Neuronal stem cell (in vitro differentiated cells): ENCODE measurements at regions not wholly inside any gene's neighbourhood (a gene's known extent, or its start where the extent isn't known, plus 50 kb on each side); places are given as distances from the start of the nearest gene placed in this dataset.

Experiments
- DNase-seq: peaks from one replicate; pipeline ENCODE4 v3.0.0-alpha.2; 2013; ENCODE audit warnings: low spot score
- H2AFZ ChIP-seq: one replicate; pipeline ENCODE4 v1.6.1; 2013; ENCODE audit warnings: mild to moderate bottlenecking, low read length, inconsistent platforms
- H2AK5ac ChIP-seq: 2 replicates; pipeline ENCODE4 v1.6.1; 2013; ENCODE audit warnings: low read depth, mild to moderate bottlenecking, inconsistent platforms, low read length, moderate library complexity, mixed read lengths
- H2BK120ac ChIP-seq: 2 replicates; pipeline ENCODE4 v1.6.1; 2013; ENCODE audit warnings: low read depth, mild to moderate bottlenecking, inconsistent platforms, low read length, moderate library complexity, mixed read lengths
- H2BK12ac ChIP-seq: one replicate; pipeline ENCODE4 v1.6.1; 2013; ENCODE audit warnings: low read length, inconsistent platforms
- H2BK15ac ChIP-seq: 2 replicates; pipeline ENCODE4 v1.6.1; 2013; ENCODE audit warnings: mild to moderate bottlenecking, low read length, inconsistent platforms, mixed read lengths
- H2BK5ac ChIP-seq: one replicate; pipeline ENCODE4 v1.6.1; 2013; ENCODE audit warnings: inconsistent platforms, mild to moderate bottlenecking, low read length, moderate library complexity
- H3K14ac ChIP-seq: one replicate; pipeline ENCODE4 v1.6.1; 2013; ENCODE audit warnings: low read length, inconsistent platforms
- H3K18ac ChIP-seq: 2 replicates; pipeline ENCODE4 v1.6.1; 2013; ENCODE audit warnings: low read length, inconsistent platforms
- H3K23ac ChIP-seq: 2 replicates; pipeline ENCODE4 v1.6.1; 2013; ENCODE audit warnings: low read depth, mild to moderate bottlenecking, mixed read lengths, low read length, inconsistent platforms; ENCODE audit not compliant: poor library complexity
- H3K27ac ChIP-seq: replicated peaks from 3 replicates; pipeline ENCODE4 v1.5.1; 2013; ENCODE audit warnings: low read length, inconsistent platforms
- H3K27me3 ChIP-seq, 3 experiments: 2 replicates each; pipeline ENCODE4 v1.6.1; 2013; ENCODE audit warnings: low read length in 3 of 3, mild to moderate bottlenecking in 2 of 3, inconsistent platforms in 1 of 3, low read depth in 1 of 3, mixed read lengths in 1 of 3, moderate library complexity in 1 of 3; ENCODE audit not compliant: control insufficient read depth in 3 of 3, insufficient read depth in 3 of 3
- H3K36me3 ChIP-seq, 2 donors: replicated peaks in 1 of 2; 2 replicates each; pipeline ENCODE4 v1.6.1; 2013; ENCODE audit warnings: low read length in 2 of 2; ENCODE audit not compliant: control insufficient read depth in 2 of 2, insufficient read depth in 2 of 2
- H3K4ac ChIP-seq: 2 replicates; pipeline ENCODE4 v1.6.1; 2013; ENCODE audit warnings: inconsistent platforms, mild to moderate bottlenecking, low read length, moderate library complexity
- H3K4me1 ChIP-seq, 2 donors: 1 replicate in 1 of 2; 2 replicates in 1 of 2; pipeline ENCODE4 v1.6.1; 2013; ENCODE audit warnings: low read length in 2 of 2, low read depth in 1 of 2; ENCODE audit not compliant: control insufficient read depth in 2 of 2, insufficient read depth in 1 of 2
- H3K4me2 ChIP-seq: one replicate; pipeline ENCODE4 v1.6.1; 2013; ENCODE audit warnings: mild to moderate bottlenecking, low read length, inconsistent platforms; ENCODE audit not compliant: insufficient read depth, poor library complexity, severe bottlenecking
- H3K4me3 ChIP-seq, 2 donors: 2 replicates each; pipeline ENCODE4 v1.5.1; 2013; ENCODE audit warnings: low read length in 2 of 2, mild to moderate bottlenecking in 2 of 2, inconsistent platforms in 1 of 2, moderate library complexity in 1 of 2
- H3K79me1 ChIP-seq: one replicate; pipeline ENCODE4 v1.6.1; 2013; ENCODE audit warnings: low read depth, mild to moderate bottlenecking, inconsistent platforms, low read length, moderate library complexity
- H3K9ac ChIP-seq: one replicate; pipeline ENCODE4 v1.6.1; 2013; ENCODE audit warnings: mild to moderate bottlenecking, low read depth, low read length, inconsistent platforms; ENCODE audit not compliant: poor library complexity
- H3K9me3 ChIP-seq, 2 donors: replicated peaks in 1 of 2; 2 replicates each; pipeline versions ENCODE3 to v1.6.1; 2013; ENCODE audit warnings: low read length in 2 of 2, mild to moderate bottlenecking in 2 of 2, inconsistent platforms in 1 of 2, low read depth in 1 of 2, mixed read lengths in 1 of 2, moderate library complexity in 1 of 2; ENCODE audit not compliant: control insufficient read depth in 2 of 2, insufficient read depth in 1 of 2
- H4K8ac ChIP-seq: one replicate; pipeline ENCODE4 v1.6.1; 2013; ENCODE audit warnings: low read depth, mild to moderate bottlenecking, inconsistent platforms, low read length, moderate library complexity
- H4K91ac ChIP-seq: one replicate; pipeline ENCODE4 v1.6.1; 2013; ENCODE audit warnings: low read length, low read depth, mild to moderate bottlenecking, inconsistent platforms; ENCODE audit not compliant: poor library complexity
- WGBS, 2 donors: extraction: QIAGEN DNeasy Blood & Tissue Kit; methylation state at CpG; one replicate each; pipeline ENCODE4 v1.1.7; 2013; ENCODE audit warnings: missing lambda C conversion rate in 2 of 2, mixed read lengths in 1 of 2; ENCODE audit not compliant: insufficient read length in 2 of 2, insufficient replicate concordance in 1 of 2; ENCODE audit errors: extremely low coverage in 2 of 2; 5-methylcytosine and 5-hydroxymethylcytosine counted together

GRCh38 chr13:64099994-64100393 lies 2684.3 kb upstream of the PCDH20 start:
- Histone ChIP-seq H3K4ac (no peak overlapping the region), H2BK12ac (no peak overlapping the region), H3K4me2 (no peak overlapping the region), H2AFZ (no peak overlapping the region), H3K36me3 (no peaks in the 10 kb centered on the region), H3K18ac (no peak overlapping the region), H4K91ac (no peak overlapping the region), H2BK15ac (no peak overlapping the region), H3K14ac (no peak overlapping the region), H4K8ac (no peak overlapping the region), H2AK5ac (no peak overlapping the region), H3K4me3 (no peak overlapping the region), H3K9ac (no peak overlapping the region), H3K23ac (no peak overlapping the region), H3K4me1 (no peaks in the 10 kb centered on the region), H3K27ac (no peak overlapping the region), H2BK120ac (no peak overlapping the region), H3K27me3 (no peaks in the 10 kb centered on the region), H3K79me1 (no peaks in the 10 kb centered on the region), H3K9me3 (no peaks in the 10 kb centered on the region), H2BK5ac (no peak overlapping the region)
- no peak for DNase-seq
- WGBS, 2 donors, result no CpG with 5 or more reads among the region's 2 CpGs

- Histone ChIP-seq H3K79me1 (no peaks in the 10 kb centered on the region), H2BK120ac (no peak overlapping the region), H2BK5ac (no peak overlapping the region), H3K14ac (no peak overlapping the region), H3K36me3 (no peaks in the 10 kb centered on the region), H3K4me3 (no peak overlapping the region), H3K18ac (no peak overlapping the region), H2BK15ac (no peak overlapping the region), H2BK12ac (no peak overlapping the region), H3K23ac (no peak overlapping the region), H3K4me1 (no peaks in the 10 kb centered on the region), H3K4ac (no peak overlapping the region), H3K9me3 (no peaks in the 10 kb centered on the region), H2AFZ (no peak overlapping the region), H4K8ac (no peak overlapping the region), H2AK5ac (no peak overlapping the region), H3K9ac (no peak overlapping the region), H4K91ac (no peak overlapping the region), H3K27me3 (no peaks in the 10 kb centered on the region), H3K4me2 (no peak overlapping the region), H3K27ac (no peak overlapping the region)
- DNase-seq, result no peak
- WGBS, 2 donors, result no CpG with 5 or more reads among the region's 3 CpGs
These were observed 2674.7 kb upstream of the PCDH20 start for GRCh38 chr13:64090311-64090710.

- H4K91ac ChIP-seq, result no peak overlapping the region
- H3K4ac ChIP-seq, result no peak overlapping the region
- no peak overlapping the region for H2BK5ac ChIP-seq
- no peak overlapping the region for H2BK12ac ChIP-seq
- no peak overlapping the region for H2BK120ac ChIP-seq
- DNase-seq, result no peak
- H3K4me1 ChIP-seq, result no peaks in the 10 kb centered on the region
- no peaks in the 10 kb centered on the region for H3K9me3 ChIP-seq
- no peak overlapping the region for H3K27ac ChIP-seq
- WGBS, 2 donors, result no CpG with 5 or more reads among the region's 2 CpGs
- H3K4me3 ChIP-seq, result no peak overlapping the region
- no peak overlapping the region for H3K14ac ChIP-seq
- no peaks in the 10 kb centered on the region for H3K36me3 ChIP-seq
- no peak overlapping the region for H2AK5ac ChIP-seq
- no peak overlapping the region for H2AFZ ChIP-seq
- no peak overlapping the region for H4K8ac ChIP-seq
- H2BK15ac ChIP-seq, result no peak overlapping the region
- H3K9ac ChIP-seq, result no peak overlapping the region
- H3K27me3 ChIP-seq, result no peaks in the 10 kb centered on the region
- H3K18ac ChIP-seq, result no peak overlapping the region
- H3K79me1 ChIP-seq, result no peaks in the 10 kb centered on the region
- no peak overlapping the region for H3K4me2 ChIP-seq
- no peak overlapping the region for H3K23ac ChIP-seq
These were observed 2672.8 kb upstream of the PCDH20 start for GRCh38 chr13:64088491-64088890.

GRCh38 chr13:64087624-64088023 lies 2672.0 kb upstream of the PCDH20 start:
- H2BK5ac ChIP-seq, result no peak overlapping the region
- H3K27me3 ChIP-seq, result no peaks in the 10 kb centered on the region
- no peak overlapping the region for H3K18ac ChIP-seq
- no peaks in the 10 kb centered on the region for H3K9me3 ChIP-seq
- no peak overlapping the region for H4K91ac ChIP-seq
- H3K79me1 ChIP-seq, result no peaks in the 10 kb centered on the region
- H3K27ac ChIP-seq, result no peak overlapping the region
- DNase-seq, result no peak
- no peaks in the 10 kb centered on the region for H3K36me3 ChIP-seq
- no peak overlapping the region for H3K23ac ChIP-seq
- H3K4ac ChIP-seq, result no peak overlapping the region
- no peak overlapping the region for H3K9ac ChIP-seq
- H2BK15ac ChIP-seq, result no peak overlapping the region
- H3K4me1 ChIP-seq, result no peaks in the 10 kb centered on the region
- H2BK12ac ChIP-seq, result no peak overlapping the region
- H3K14ac ChIP-seq, result no peak overlapping the region
- no peak overlapping the region for H3K4me2 ChIP-seq
- H2AK5ac ChIP-seq, result no peak overlapping the region
- H2AFZ ChIP-seq, result no peak overlapping the region
- no peak overlapping the region for H2BK120ac ChIP-seq
- no peak overlapping the region for H3K4me3 ChIP-seq
- no CpG with 5 or more reads among the region's 1 CpG for WGBS, 2 donors
- H4K8ac ChIP-seq, result no peak overlapping the region
